Liver (tissue), 8 donors: ENCODE measurements at regions not wholly inside any gene's neighbourhood (a gene's known extent, or its start where the extent isn't known, plus 50 kb on each side); places are given as distances from the start of the nearest gene placed in this dataset.

Experiments
- DNase-seq: peaks from one replicate; pipeline ENCODE4 v3.0.0-alpha.2; 2017; ENCODE audit warnings: low spot score
- H3K27ac ChIP-seq, 2 donors: one replicate each; pipeline ENCODE4 v1.7.0; 2013; ENCODE audit warnings: inconsistent platforms in 2 of 2, low read length in 2 of 2, control low read depth in 1 of 2, low read depth in 1 of 2, mild to moderate bottlenecking in 1 of 2
- H3K27me3 ChIP-seq, 4 donors: one replicate each; pipeline versions ENCODE4 v1.6.1 to v1.7.0; 2013; ENCODE audit warnings: low read length in 3 of 4, inconsistent platforms in 1 of 4, mild to moderate bottlenecking in 1 of 4, moderate library complexity in 1 of 4; ENCODE audit not compliant: control insufficient read depth in 4 of 4, insufficient read depth in 4 of 4
- H3K36me3 ChIP-seq, 4 donors: one replicate each; pipeline versions ENCODE4 v1.6.1 to v1.7.0; 2013; ENCODE audit warnings: low read length in 3 of 4, mild to moderate bottlenecking in 3 of 4, low read depth in 1 of 4, moderate library complexity in 1 of 4; ENCODE audit not compliant: control insufficient read depth in 4 of 4, insufficient read depth in 3 of 4
- H3K4me1 ChIP-seq, 4 donors: one replicate each; pipeline versions ENCODE4 v1.6.1 to v1.7.0; 2013; ENCODE audit warnings: low read length in 3 of 4, mild to moderate bottlenecking in 3 of 4, moderate library complexity in 1 of 4; ENCODE audit not compliant: control insufficient read depth in 4 of 4, insufficient read depth in 4 of 4
- H3K4me3 ChIP-seq, 3 donors: one replicate each; pipeline versions ENCODE4 v1.6.1 to v1.7.0; 2013; ENCODE audit warnings: low read length in 3 of 3, control low read depth in 1 of 3, low read depth in 1 of 3, mild to moderate bottlenecking in 1 of 3
- H3K9ac ChIP-seq, 2 donors: one replicate each; pipeline ENCODE4 v1.7.0; 2013; ENCODE audit warnings: low read length in 2 of 2, mild to moderate bottlenecking in 2 of 2, moderate library complexity in 2 of 2, control low read depth in 1 of 2, low read depth in 1 of 2
- H3K9me3 ChIP-seq, 4 donors: one replicate each; pipeline versions ENCODE4 v1.6.1 to v1.7.0; 2013; ENCODE audit warnings: low read length in 3 of 4; ENCODE audit not compliant: control insufficient read depth in 4 of 4
- ATF3 ChIP-seq: IDR thresholded peaks from 2 replicates; pipeline ENCODE4 v1.6.1; 2016; ENCODE audit warnings: antibody characterized with exemption
- EGR1 ChIP-seq, 2 donors: IDR thresholded peaks; 2 replicates each; pipeline ENCODE4 v1.6.1; 2016 to 2018; ENCODE audit warnings: antibody characterized with exemption in 2 of 2, low read depth in 2 of 2
- FOXA1 ChIP-seq: IDR thresholded peaks from 2 replicates; pipeline ENCODE4 v1.6.1; 2016; ENCODE audit warnings: antibody characterized with exemption
- FOXA2 ChIP-seq: IDR thresholded peaks from 2 replicates; pipeline ENCODE4 v1.6.1; 2016; ENCODE audit warnings: antibody characterized with exemption
- GABPA ChIP-seq, 2 donors: IDR thresholded peaks in 1 of 2; conservative IDR thresholded peaks in 1 of 2; 2 replicates each; pipeline ENCODE4 v1.6.1; 2016; ENCODE audit warnings: antibody characterized with exemption in 2 of 2, mild to moderate bottlenecking in 1 of 2, moderate library complexity in 1 of 2
- HNF4A ChIP-seq, 2 donors: conservative IDR thresholded peaks; 2 replicates each; pipeline ENCODE4 v1.6.1; 2016; ENCODE audit warnings: antibody characterized with exemption in 2 of 2, mild to moderate bottlenecking in 2 of 2
- HNF4G ChIP-seq: IDR thresholded peaks from 2 replicates; pipeline ENCODE4 v1.6.1; 2016; ENCODE audit warnings: antibody characterized with exemption
- JUND ChIP-seq, 2 donors: IDR thresholded peaks; 2 replicates each; pipeline ENCODE4 v1.6.1; 2016; ENCODE audit warnings: antibody characterized with exemption in 2 of 2
- NR2F2 ChIP-seq: IDR thresholded peaks from 2 replicates; pipeline ENCODE4 v1.6.1; 2016; ENCODE audit warnings: antibody characterized with exemption
- RAD21 ChIP-seq, 2 donors: IDR thresholded peaks; 2 replicates each; pipeline ENCODE4 v1.6.1; 2016; ENCODE audit warnings: antibody characterized with exemption in 2 of 2, mild to moderate bottlenecking in 2 of 2
- RXRA ChIP-seq, 2 donors: IDR thresholded peaks; 2 replicates each; pipeline ENCODE4 v1.6.1; 2017 to 2018; ENCODE audit warnings: antibody characterized with exemption in 2 of 2, mild to moderate bottlenecking in 1 of 2
- SP1 ChIP-seq: IDR thresholded peaks from 2 replicates; pipeline ENCODE4 v1.6.1; 2018; ENCODE audit warnings: antibody characterized with exemption, mild to moderate bottlenecking
- TAF1 ChIP-seq: conservative IDR thresholded peaks from 2 replicates; pipeline ENCODE4 v1.6.1; 2016; ENCODE audit warnings: antibody characterized with exemption, mild to moderate bottlenecking
- YY1 ChIP-seq: IDR thresholded peaks from 2 replicates; pipeline ENCODE4 v1.6.1; 2016; ENCODE audit warnings: antibody characterized with exemption, mild to moderate bottlenecking
- ZBTB33 ChIP-seq: IDR thresholded peaks from 2 replicates; pipeline ENCODE4 v1.6.1; 2016; ENCODE audit warnings: antibody characterized with exemption
- WGBS: extraction: QIAGEN DNeasy Blood & Tissue Kit; methylation state at CpG from one replicate; pipeline ENCODE4 v1.1.7; 2013; 5-methylcytosine and 5-hydroxymethylcytosine counted together
- TF ChIP-seq, protein P1 (sequence below): IDR thresholded peaks from 2 replicates; pipeline ENCODE4 v1.6.1; 2016; ENCODE audit warnings: antibody characterized with exemption
- TF ChIP-seq, protein P2 (sequence below): fragments of 150-350 bp; IDR thresholded peaks from 2 replicates; pipeline ENCODE4 v1.5.1; 2017; ENCODE audit warnings: improper control_type of control experiment, low read depth, low read length; ENCODE audit not compliant: missing input control
- TF ChIP-seq, protein P3 (sequence below): IDR thresholded peaks from 2 replicates; pipeline ENCODE4 v1.6.1; 2016; ENCODE audit warnings: antibody characterized with exemption, mild to moderate bottlenecking
- donor health status: healthy.
- donor health status: healthy.
- donor health status: healthy.
- donor health status: healthy.
- donor health status: healthy.

- H3K27ac ChIP-seq: no peak overlapping the region
- no peak for TF ChIP-seq TAF1
- TF ChIP-seq NR2F2: no peak
- no peak for TF ChIP-seq EGR1 (IDR thresholded peaks at IDR 0.05; ENCODE audit: low read depth in 2 of 2)
- no peak for TF ChIP-seq HNF4G
- no peak for TF ChIP-seq RAD21 (IDR thresholded peaks at IDR 0.05)
- TF ChIP-seq HNF4A (conservative IDR thresholded peaks at IDR 0.05): no peak
- no peak for TF ChIP-seq FOXA2
- TF ChIP-seq SP1: no peak
- TF ChIP-seq, protein P1, sequence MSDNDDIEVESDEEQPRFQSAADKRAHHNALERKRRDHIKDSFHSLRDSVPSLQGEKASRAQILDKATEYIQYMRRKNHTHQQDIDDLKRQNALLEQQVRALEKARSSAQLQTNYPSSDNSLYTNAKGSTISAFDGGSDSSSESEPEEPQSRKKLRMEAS: no peak
- no peak for TF ChIP-seq YY1
- TF ChIP-seq, protein P2, sequence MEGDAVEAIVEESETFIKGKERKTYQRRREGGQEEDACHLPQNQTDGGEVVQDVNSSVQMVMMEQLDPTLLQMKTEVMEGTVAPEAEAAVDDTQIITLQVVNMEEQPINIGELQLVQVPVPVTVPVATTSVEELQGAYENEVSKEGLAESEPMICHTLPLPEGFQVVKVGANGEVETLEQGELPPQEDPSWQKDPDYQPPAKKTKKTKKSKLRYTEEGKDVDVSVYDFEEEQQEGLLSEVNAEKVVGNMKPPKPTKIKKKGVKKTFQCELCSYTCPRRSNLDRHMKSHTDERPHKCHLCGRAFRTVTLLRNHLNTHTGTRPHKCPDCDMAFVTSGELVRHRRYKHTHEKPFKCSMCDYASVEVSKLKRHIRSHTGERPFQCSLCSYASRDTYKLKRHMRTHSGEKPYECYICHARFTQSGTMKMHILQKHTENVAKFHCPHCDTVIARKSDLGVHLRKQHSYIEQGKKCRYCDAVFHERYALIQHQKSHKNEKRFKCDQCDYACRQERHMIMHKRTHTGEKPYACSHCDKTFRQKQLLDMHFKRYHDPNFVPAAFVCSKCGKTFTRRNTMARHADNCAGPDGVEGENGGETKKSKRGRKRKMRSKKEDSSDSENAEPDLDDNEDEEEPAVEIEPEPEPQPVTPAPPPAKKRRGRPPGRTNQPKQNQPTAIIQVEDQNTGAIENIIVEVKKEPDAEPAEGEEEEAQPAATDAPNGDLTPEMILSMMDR: no peak
- TF ChIP-seq, protein P3, sequence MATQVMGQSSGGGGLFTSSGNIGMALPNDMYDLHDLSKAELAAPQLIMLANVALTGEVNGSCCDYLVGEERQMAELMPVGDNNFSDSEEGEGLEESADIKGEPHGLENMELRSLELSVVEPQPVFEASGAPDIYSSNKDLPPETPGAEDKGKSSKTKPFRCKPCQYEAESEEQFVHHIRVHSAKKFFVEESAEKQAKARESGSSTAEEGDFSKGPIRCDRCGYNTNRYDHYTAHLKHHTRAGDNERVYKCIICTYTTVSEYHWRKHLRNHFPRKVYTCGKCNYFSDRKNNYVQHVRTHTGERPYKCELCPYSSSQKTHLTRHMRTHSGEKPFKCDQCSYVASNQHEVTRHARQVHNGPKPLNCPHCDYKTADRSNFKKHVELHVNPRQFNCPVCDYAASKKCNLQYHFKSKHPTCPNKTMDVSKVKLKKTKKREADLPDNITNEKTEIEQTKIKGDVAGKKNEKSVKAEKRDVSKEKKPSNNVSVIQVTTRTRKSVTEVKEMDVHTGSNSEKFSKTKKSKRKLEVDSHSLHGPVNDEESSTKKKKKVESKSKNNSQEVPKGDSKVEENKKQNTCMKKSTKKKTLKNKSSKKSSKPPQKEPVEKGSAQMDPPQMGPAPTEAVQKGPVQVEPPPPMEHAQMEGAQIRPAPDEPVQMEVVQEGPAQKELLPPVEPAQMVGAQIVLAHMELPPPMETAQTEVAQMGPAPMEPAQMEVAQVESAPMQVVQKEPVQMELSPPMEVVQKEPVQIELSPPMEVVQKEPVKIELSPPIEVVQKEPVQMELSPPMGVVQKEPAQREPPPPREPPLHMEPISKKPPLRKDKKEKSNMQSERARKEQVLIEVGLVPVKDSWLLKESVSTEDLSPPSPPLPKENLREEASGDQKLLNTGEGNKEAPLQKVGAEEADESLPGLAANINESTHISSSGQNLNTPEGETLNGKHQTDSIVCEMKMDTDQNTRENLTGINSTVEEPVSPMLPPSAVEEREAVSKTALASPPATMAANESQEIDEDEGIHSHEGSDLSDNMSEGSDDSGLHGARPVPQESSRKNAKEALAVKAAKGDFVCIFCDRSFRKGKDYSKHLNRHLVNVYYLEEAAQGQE: no peak
- no peak for TF ChIP-seq FOXA1
- no peak for TF ChIP-seq RXRA (IDR thresholded peaks at IDR 0.05)
- no peak for TF ChIP-seq ZBTB33
- TF ChIP-seq JUND (IDR thresholded peaks at IDR 0.05): no peak
- TF ChIP-seq GABPA (IDR thresholded peaks at IDR 0.05 in 1 of 2, conservative IDR thresholded peaks at IDR 0.05 in 1 of 2): no peak
- no peak for TF ChIP-seq ATF3
- H3K4me3 ChIP-seq: no peak overlapping the region
- H3K27me3 ChIP-seq: no peaks in the 10 kb centered on the region
- DNase-seq: no peak
- 70% methylated on average over 2 of the region's 2 CpGs for whole genome bisulfite sequencing
- H3K4me1 ChIP-seq: no peaks in the 10 kb centered on the region
- H3K9ac ChIP-seq: no peak overlapping the region
- no peaks in the 10 kb centered on the region for H3K36me3 ChIP-seq
- no peaks in the 10 kb centered on the region for H3K9me3 ChIP-seq
These were observed 398.0 kb downstream of the MAGEB5 start for GRCh38 chrX:26613956-26614355.

GRCh38 chrX:26606971-26607370, 391.0 kb downstream of the MAGEB5 start:
- H3K36me3 ChIP-seq: no peaks in the 10 kb centered on the region
- no peaks in the 10 kb centered on the region for H3K9me3 ChIP-seq
- DNase-seq: no peak
- no peaks in the 10 kb centered on the region for H3K27me3 ChIP-seq
- 83% methylated on average over 1 of the region's 1 CpG for WGBS
- no peak overlapping the region for H3K27ac ChIP-seq
- H3K9ac ChIP-seq: no peak overlapping the region
- H3K4me3 ChIP-seq: no peak overlapping the region
- no peaks in the 10 kb centered on the region for H3K4me1 ChIP-seq
- TF ChIP-seq YY1 (no peak), FOXA1 (no peak), JUND (IDR thresholded peaks at IDR 0.05) (no peak), GABPA (IDR thresholded peaks at IDR 0.05 in 1 of 2, conservative IDR thresholded peaks at IDR 0.05 in 1 of 2) (no peak), RAD21 (IDR thresholded peaks at IDR 0.05) (no peak), SP1 (no peak), FOXA2 (no peak), EGR1 (IDR thresholded peaks at IDR 0.05; ENCODE audit: low read depth in 2 of 2) (no peak), HNF4G (no peak), NR2F2 (no peak)
- TF ChIP-seq, protein P3: no peak
- TF ChIP-seq, protein P2: no peak
- TF ChIP-seq, protein P1: no peak
